Adipocyte (in vitro differentiated cells): ENCODE measurements at regions not wholly inside any gene's neighbourhood (a gene's known extent, or its start where the extent isn't known, plus 50 kb on each side); places are given as distances from the start of the nearest gene placed in this dataset.

Experiments
- DNase-seq: peaks from one replicate; pipeline ENCODE4 v3.0.0-alpha.2; 2015; ENCODE audit warnings: low read depth
- H3K27me3 ChIP-seq: replicated peaks from 2 replicates; pipeline ENCODE4 v1.7.0; 2013; ENCODE audit warnings: mild to moderate bottlenecking, low read length, moderate library complexity; ENCODE audit not compliant: control insufficient read depth, insufficient read depth
- H3K36me3 ChIP-seq: 2 replicates; pipeline ENCODE4 v1.7.0; 2013; ENCODE audit warnings: low read length, mild to moderate bottlenecking, moderate library complexity; ENCODE audit not compliant: control insufficient read depth, insufficient read depth, severe bottlenecking
- H3K4me1 ChIP-seq: 2 replicates; pipeline ENCODE4 v1.7.0; 2013; ENCODE audit warnings: mild to moderate bottlenecking, low read length, moderate library complexity; ENCODE audit not compliant: control insufficient read depth, insufficient read depth
- H3K4me3 ChIP-seq: 2 replicates; pipeline ENCODE4 v1.7.0; 2013; ENCODE audit warnings: mild to moderate bottlenecking, low read length, moderate library complexity
- H3K9ac ChIP-seq: 2 replicates; pipeline ENCODE4 v1.7.0; 2013; ENCODE audit warnings: mild to moderate bottlenecking, low read length, moderate library complexity
- H3K9me3 ChIP-seq: 2 replicates; pipeline ENCODE4 v1.7.0; 2013; ENCODE audit warnings: mild to moderate bottlenecking, low read length, moderate library complexity; ENCODE audit not compliant: control insufficient read depth

DNA sequence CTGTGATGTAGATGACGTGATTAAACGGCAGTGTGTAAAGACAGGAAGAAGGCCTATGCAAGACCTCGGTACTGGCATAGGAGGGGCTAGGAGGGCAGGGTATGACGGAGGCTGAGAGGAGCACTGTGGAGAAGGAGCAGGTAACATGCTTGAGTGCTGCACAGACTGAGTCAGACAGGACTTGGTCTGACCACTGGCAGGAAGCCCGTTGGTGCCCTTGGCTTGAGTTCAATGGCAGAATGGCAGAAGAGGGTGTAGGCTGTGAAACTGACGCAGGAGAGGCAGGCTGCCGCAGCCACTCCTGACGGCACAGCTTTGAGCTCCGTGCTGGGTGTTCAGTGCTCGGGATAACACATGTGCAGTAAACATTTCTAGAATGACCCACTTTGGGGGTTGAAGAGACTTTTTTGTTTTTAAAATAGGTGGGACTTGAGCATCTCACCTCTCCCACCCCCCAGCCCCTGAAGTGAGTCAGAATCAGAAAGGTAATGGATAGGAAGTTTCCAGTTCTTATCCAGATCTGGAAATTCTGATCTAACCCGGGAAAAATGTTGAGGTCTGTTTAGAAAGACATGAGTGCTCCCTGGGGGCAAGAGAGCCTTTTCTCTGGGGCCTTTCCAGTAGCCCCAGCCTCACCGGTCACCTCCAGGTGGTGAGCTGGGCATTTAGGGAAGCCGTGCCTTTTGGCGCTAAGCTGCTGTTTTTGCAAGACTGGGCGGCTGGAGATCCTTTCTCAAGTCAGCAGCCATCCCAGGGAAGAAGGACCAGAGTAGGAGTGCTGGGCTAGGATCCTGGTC, 126.4 kb downstream of the RPLP1 start:
- no peaks in the 10 kb centered on the region for H3K36me3 ChIP-seq
- no peak overlapping the region for H3K9ac ChIP-seq
- no peak for DNase-seq
- no peaks in the 10 kb centered on the region for H3K9me3 ChIP-seq
- H3K4me3 ChIP-seq, result no peak overlapping the region
- H3K4me1 ChIP-seq, result no peaks in the 10 kb centered on the region
- H3K27me3 ChIP-seq, result peaks cover 41% of the 10 kb centered on the region

DNA sequence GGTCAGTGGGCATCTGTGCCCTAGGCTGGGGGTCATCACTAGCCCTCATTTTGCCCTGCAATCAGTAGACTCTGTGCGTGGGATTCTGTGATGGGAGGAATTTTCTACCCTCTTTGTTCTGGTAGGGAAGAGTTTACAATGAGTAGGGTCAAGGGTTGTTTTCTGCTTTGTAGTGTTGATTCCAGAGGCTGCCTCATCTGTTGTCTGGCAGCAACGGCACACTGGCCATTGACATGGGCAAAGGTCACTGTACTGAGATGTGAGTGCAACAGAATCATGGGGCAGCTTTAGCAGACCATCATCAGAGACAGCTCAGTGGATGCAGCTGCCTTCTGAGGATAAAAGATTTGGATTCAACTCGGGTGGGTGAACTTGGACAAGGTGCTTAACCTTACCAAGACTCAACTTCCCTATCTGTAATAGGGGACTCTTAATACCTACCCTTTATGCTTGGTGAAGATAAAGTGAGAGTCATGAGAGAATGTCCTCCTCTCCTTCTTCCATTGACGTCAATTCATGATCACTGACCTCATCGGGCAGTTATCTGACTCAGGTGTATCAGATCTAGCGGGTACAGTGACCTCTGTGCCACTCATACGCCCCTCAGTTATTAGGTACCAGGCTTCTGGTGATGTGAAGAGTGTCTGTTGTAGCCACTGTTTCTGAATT, 127.5 kb downstream of the RPLP1 start:
- no peaks in the 10 kb centered on the region for H3K9me3 ChIP-seq
- DNase-seq, result no peak
- peaks cover 41% of the 10 kb centered on the region for H3K27me3 ChIP-seq
- no peak overlapping the region for H3K4me3 ChIP-seq
- H3K9ac ChIP-seq, result no peak overlapping the region
- H3K4me1 ChIP-seq, result no peaks in the 10 kb centered on the region
- no peaks in the 10 kb centered on the region for H3K36me3 ChIP-seq

DNA sequence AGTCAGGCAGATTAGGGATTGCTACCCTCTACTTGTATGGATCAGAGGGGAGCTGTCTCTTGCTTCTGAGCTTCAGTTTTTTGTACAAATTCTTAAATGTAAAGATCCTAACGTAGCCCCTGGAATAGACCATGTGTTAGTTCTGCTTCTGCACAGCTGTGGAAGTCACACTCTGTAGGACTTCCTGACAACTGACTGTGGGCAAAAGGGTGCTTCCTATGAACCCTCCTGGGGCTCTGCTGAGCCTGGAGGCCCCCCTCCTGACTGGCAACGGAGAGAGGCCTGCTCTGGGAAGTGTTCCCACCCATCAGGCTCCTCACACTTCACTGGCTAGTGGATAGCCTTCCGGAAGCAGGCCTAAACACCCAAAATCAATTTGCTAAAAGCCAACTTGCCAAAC, 131.0 kb downstream of the RPLP1 start:
- Histone ChIP-seq H3K4me1 (no peaks in the 10 kb centered on the region), H3K4me3 (no peak overlapping the region), H3K27me3 (peaks cover 36% of the 10 kb centered on the region), H3K9ac (no peak overlapping the region), H3K36me3 (no peaks in the 10 kb centered on the region), H3K9me3 (peaks cover 8% of the 10 kb centered on the region)
- DNase-seq, result no peak

DNA sequence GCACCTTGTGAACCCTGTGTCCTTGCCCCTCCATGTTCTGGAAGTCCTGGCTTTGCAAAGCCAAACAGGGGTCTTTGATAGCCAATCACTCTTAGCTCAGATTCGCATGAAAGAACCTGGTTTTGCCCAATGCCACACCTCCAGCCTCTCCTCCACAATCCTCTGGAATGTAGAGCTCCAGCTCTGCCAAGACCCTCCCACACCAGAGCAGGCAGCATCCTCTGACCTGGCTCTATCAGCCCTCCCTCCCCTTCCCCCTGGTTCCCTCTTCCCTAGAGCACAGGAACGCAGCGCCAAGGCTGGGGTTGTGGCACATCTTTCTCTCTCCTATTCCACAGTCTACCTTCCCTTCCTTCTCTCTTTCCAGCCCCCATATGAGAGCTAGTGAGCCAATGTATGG, 133.3 kb downstream of the RPLP1 start:
- peaks cover 9% of the 10 kb centered on the region for H3K9me3 ChIP-seq
- H3K36me3 ChIP-seq, result no peaks in the 10 kb centered on the region
- H3K27me3 ChIP-seq, result peaks cover 22% of the 10 kb centered on the region
- no peaks in the 10 kb centered on the region for H3K4me1 ChIP-seq
- H3K9ac ChIP-seq, result no peak overlapping the region
- no peak overlapping the region for H3K4me3 ChIP-seq
- DNase-seq, result no peak

DNA sequence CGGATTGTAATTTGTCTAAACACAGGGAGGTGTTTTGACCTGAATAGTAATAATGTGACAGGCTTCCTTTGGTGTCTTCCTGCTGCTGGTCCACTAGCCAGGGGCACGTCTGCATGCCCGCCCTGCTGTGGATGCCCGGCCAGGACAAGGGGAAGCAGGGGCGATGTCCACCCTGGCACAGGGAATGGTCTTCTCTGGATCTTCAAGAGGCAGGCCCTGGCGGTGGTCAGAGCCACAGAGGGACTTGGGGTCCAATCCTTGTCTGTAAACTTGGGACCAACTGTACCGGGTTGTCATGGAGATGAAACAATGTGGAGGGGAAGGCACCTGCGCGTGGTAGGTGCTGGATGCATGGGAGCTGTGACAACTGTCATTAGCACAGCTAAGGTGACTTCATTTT, 134.1 kb downstream of the RPLP1 start:
- Histone ChIP-seq H3K36me3 (no peaks in the 10 kb centered on the region), H3K9me3 (peaks cover 9% of the 10 kb centered on the region), H3K4me1 (no peaks in the 10 kb centered on the region), H3K9ac (no peak overlapping the region), H3K27me3 (peaks cover 17% of the 10 kb centered on the region), H3K4me3 (no peak overlapping the region)
- no peak for DNase-seq

DNA sequence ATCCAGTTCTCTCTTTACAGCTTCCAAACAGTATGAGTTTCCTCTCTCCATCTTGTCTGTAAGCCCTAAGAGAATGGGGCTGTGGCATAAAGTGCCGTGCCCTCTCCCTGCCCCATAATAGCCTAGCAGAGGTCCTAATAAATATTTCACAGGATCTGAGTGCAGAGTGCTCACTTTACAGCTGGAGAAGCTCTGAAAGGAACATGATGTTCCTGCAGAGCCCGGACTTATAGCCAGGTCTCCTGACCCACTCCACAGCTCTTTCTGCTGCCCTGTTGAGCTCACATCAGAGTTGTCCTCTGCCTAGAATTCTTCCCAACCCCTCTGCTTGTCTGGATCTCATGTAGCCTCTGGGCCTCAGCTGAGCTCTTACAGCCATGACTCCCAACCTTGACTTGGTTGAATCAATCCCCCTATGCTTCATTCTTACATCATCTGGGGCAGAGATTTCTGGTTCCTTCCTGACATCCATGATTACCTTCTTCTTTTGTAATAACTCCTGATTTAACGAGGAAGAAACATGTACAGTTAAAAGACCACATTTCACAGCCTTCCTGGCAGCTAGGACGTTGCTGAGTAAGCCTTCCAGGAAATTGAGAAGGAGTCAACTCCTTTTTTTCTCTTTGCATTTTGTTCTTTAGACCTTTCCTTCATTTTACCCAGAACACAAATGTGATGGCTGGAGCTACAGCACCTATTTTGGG, 135.3 kb downstream of the RPLP1 start:
- Histone ChIP-seq H3K36me3 (no peaks in the 10 kb centered on the region), H3K9me3 (peaks cover 9% of the 10 kb centered on the region), H3K4me3 (no peak overlapping the region), H3K27me3 (peaks cover 17% of the 10 kb centered on the region), H3K4me1 (no peaks in the 10 kb centered on the region), H3K9ac (no peak overlapping the region)
- no peak for DNase-seq

DNA sequence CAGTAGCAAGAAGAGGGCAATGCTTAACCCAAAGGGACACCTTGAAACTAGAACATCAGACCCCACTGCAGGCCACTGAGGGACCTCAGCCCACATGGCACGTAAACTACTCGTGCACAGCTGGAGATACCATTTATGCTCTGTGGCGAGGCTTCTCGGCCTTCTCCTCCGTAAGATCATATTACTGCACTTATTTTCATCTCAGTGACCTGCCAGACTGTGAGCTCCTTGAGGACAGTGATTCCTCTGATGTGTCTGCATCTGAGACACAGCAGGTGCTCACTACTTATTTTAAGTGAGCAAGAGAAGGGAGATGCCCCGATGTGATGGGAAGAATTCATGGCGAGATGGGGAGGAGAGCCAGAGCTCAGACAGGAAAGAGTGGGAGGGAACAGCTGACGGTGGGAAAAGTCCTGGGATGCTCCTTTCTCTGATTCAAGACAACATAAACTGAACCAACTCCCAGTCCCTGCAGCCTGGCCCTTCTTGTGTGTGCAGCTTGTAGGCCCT, 137.6 kb downstream of the RPLP1 start:
- peaks cover 25% of the 10 kb centered on the region for H3K27me3 ChIP-seq
- peaks cover 9% of the 10 kb centered on the region for H3K9me3 ChIP-seq
- H3K4me1 ChIP-seq, result peaks cover 13% of the 10 kb centered on the region
- H3K36me3 ChIP-seq, result no peaks in the 10 kb centered on the region
- H3K9ac ChIP-seq, result no peak overlapping the region
- no peak for DNase-seq
- H3K4me3 ChIP-seq, result no peak overlapping the region

DNA sequence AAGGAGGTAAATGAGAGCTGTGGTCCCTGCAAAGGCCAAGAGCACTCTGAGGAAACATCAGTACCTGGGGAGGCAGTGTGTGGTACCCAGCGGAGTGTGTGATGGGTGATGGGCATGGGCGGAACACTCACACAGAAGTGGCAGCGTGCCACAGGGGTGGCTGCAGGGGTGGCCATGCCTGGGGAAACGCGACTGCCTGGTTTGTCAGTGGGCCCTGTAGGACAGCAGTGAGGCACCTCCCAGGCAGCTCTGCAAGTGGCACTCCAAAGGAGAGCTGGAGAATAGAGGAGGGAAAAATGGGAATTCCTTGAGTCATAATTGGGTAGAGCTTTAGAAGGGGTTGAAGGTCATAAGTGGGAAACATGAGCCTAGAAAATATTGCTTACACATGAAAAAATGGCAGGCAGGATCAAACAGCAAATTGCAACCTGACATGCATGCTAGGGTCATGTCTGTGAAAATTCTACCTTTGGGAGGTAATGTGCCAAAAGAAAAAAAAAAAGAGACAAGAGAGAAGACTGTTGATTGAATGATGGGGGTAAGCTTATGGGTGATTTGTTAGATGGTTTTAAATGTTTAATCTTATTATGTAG, 138.4 kb downstream of the RPLP1 start:
- no peak overlapping the region for H3K4me3 ChIP-seq
- no peak for DNase-seq
- H3K36me3 ChIP-seq, result no peaks in the 10 kb centered on the region
- peaks cover 21% of the 10 kb centered on the region for H3K4me1 ChIP-seq
- H3K9me3 ChIP-seq, result peaks cover 9% of the 10 kb centered on the region
- H3K9ac ChIP-seq, result no peak overlapping the region
- H3K27me3 ChIP-seq, result peaks cover 19% of the 10 kb centered on the region

DNA sequence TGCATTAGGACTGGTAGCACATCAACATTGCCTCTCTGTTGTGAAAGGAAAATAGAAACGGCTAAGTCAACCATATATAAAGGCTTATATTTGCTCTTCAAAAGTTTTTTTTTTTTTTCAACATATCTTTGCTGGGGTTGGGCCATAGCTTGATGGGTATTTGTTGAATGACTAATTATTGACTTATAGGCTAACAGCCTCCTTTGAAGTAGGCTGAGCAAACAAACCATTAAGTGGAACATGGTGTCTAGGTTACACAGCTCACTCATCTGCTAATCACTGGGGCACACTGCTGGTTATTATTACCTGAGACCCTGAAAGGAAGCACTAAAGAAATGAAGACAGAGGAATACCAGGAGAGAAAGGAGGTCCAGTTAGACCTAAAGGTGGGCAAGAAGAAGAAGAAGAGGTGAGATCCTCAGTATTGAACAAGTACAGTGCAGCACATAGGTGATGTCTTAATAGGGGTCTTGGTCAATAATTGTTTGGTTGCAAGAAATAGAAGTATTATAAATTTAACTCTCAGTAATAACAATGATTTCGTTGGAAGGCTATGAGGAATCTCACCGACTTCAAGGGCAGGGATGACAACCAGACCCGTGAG, 139.4 kb downstream of the RPLP1 start:
- no peak for DNase-seq
- peaks cover 15% of the 10 kb centered on the region for H3K27me3 ChIP-seq
- H3K9ac ChIP-seq, result no peak overlapping the region
- H3K4me1 ChIP-seq, result peaks cover 21% of the 10 kb centered on the region
- H3K9me3 ChIP-seq, result peaks cover 9% of the 10 kb centered on the region
- H3K36me3 ChIP-seq, result no peaks in the 10 kb centered on the region
- H3K4me3 ChIP-seq, result no peak overlapping the region

DNA sequence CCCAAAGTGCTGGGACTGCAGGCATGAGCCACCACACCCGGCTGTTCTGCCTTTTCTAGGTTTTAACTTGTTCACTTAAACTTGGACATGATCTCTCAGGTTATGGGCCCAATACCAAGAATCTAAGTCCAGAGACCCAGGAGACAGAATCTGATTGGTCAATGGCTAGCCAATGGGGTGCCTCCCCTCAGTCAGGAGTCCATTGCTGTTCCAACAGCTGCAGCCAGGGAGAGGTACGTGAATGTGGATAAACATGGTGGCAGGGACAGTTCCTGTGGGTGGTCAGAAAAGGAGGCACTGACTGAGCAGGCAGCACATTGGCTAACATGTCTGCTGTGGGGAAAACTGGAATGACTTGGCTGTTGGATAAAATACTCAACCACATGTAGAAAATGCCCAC, 140.3 kb downstream of the RPLP1 start:
- H3K9me3 ChIP-seq, result peaks cover 10% of the 10 kb centered on the region
- DNase-seq, result no peak
- peaks cover 21% of the 10 kb centered on the region for H3K4me1 ChIP-seq
- no peaks in the 10 kb centered on the region for H3K36me3 ChIP-seq
- no peak overlapping the region for H3K9ac ChIP-seq
- H3K4me3 ChIP-seq, result no peak overlapping the region
- peaks cover 22% of the 10 kb centered on the region for H3K27me3 ChIP-seq
